ENCODE measurements at regions not wholly inside any gene's neighbourhood (a gene's known extent, or its start where the extent isn't known, plus 50 kb on each side); places are given as distances from the start of the nearest gene placed in this dataset.

DNA sequence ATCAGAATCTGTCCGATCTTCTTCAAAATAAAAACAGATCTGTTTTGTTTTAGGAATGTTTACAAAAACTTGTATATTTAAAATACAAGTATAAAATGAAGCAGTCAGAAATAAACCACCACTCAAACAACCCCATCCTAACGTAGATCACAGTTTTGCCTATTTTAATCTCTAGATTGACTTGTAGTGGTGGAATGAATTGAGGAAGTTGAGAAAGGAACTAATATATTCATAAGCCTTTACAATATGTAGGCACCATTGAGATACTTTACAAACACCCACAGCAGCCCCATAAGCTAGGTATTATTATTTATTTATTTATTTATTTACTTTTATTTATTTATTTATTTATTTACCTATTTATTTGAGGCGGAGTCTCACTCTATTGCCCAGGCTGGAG, 52.3 kb upstream of the KLF3 start:
- Histone ChIP-seq H3K9ac (ENCODE audit: low read length) (no peak overlapping the region), H3K9me2 (ENCODE audit: insufficient read depth) (no peaks in the 10 kb centered on the region), H3K79me2 (ENCODE audit: insufficient read depth, low read length) (no peaks in the 10 kb centered on the region), H3K27ac (ENCODE audit: low read depth, low read length) (no peak overlapping the region), H3K36me3 (ENCODE audit: control insufficient read depth in 1 of 2, insufficient read depth in 2 of 2, low read length in 2 of 2) (no peaks in the 10 kb centered on the region), H3K9me3 (ENCODE audit: control insufficient read depth in 1 of 2, insufficient read depth in 1 of 2, low read depth in 1 of 2, low read length in 2 of 2) (no peaks in the 10 kb centered on the region), H3K4me1 (ENCODE audit: control insufficient read depth in 1 of 2, insufficient read depth in 2 of 2, low read length in 2 of 2) (peaks cover 3 to 5% of the 10 kb centered on the region in 2 experiments; a peak in 2 of 4 replicates), H4K20me1 (ENCODE audit: insufficient read depth) (no peaks in the 10 kb centered on the region), H3K4me3 (replicated peaks in 1 of 2; ENCODE audit: low read depth in 1 of 2, low read length in 2 of 2) (no peak overlapping the region), H3K27me3 (ENCODE audit: insufficient read depth, low read length) (no peaks in the 10 kb centered on the region), H2AFZ (ENCODE audit: low read depth, low read length, poor library complexity, severe bottlenecking) (no peak overlapping the region), H3K4me2 (ENCODE audit: low read length) (no peak overlapping the region)
- intact Hi-C loops (cut with micrococcal nuclease) = no loop called here
- POLR2A ChIA-PET = no interaction called here
- DNase-seq (ENCODE audit: low read depth, low spot score) (no peak), ATAC-seq (no peak)
- no TSS peak for BruUV-seq (replicated peaks)
- RAD21 ChIA-PET (ENCODE audit: low non-redundant PET in 1 of 2, low total read pairs in 2 of 2, uncharacterized antibody in 2 of 2, unreplicated experiment in 2 of 2) = no interaction called here
- CTCF ChIA-PET = no interaction called here
- TF ChIP-seq EGR1 (IDR thresholded peaks at IDR 0.05; ENCODE audit: low read depth) (no peak), POLR2A (IDR thresholded peaks at IDR 0.05; ENCODE audit: borderline replicate concordance, extremely low read depth, insufficient read depth, insufficient read length) (no peak), EZH2phosphoT487 (IDR thresholded peaks at IDR 0.05; ENCODE audit: borderline replicate concordance) (no peak), YY1 (IDR thresholded peaks at IDR 0.05; ENCODE audit: extremely low read depth, insufficient replicate concordance, low read depth, low read length) (no peak), SIN3A (IDR thresholded peaks at IDR 0.05; ENCODE audit: low read depth) (no peak), EZH2 (IDR thresholded peaks at IDR 0.05) (no peak), CEBPB (IDR thresholded peaks at IDR 0.05; ENCODE audit: low read depth) (no peak), JUND (IDR thresholded peaks at IDR 0.05) (no peak), ELF1 (IDR thresholded peaks at IDR 0.05; ENCODE audit: borderline replicate concordance, low read depth) (no peak)
- TF ChIP-seq, protein P1, sequence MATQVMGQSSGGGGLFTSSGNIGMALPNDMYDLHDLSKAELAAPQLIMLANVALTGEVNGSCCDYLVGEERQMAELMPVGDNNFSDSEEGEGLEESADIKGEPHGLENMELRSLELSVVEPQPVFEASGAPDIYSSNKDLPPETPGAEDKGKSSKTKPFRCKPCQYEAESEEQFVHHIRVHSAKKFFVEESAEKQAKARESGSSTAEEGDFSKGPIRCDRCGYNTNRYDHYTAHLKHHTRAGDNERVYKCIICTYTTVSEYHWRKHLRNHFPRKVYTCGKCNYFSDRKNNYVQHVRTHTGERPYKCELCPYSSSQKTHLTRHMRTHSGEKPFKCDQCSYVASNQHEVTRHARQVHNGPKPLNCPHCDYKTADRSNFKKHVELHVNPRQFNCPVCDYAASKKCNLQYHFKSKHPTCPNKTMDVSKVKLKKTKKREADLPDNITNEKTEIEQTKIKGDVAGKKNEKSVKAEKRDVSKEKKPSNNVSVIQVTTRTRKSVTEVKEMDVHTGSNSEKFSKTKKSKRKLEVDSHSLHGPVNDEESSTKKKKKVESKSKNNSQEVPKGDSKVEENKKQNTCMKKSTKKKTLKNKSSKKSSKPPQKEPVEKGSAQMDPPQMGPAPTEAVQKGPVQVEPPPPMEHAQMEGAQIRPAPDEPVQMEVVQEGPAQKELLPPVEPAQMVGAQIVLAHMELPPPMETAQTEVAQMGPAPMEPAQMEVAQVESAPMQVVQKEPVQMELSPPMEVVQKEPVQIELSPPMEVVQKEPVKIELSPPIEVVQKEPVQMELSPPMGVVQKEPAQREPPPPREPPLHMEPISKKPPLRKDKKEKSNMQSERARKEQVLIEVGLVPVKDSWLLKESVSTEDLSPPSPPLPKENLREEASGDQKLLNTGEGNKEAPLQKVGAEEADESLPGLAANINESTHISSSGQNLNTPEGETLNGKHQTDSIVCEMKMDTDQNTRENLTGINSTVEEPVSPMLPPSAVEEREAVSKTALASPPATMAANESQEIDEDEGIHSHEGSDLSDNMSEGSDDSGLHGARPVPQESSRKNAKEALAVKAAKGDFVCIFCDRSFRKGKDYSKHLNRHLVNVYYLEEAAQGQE (IDR thresholded peaks at IDR 0.05; ENCODE audit: low read depth) = no peak
- TF ChIP-seq, protein P2, sequence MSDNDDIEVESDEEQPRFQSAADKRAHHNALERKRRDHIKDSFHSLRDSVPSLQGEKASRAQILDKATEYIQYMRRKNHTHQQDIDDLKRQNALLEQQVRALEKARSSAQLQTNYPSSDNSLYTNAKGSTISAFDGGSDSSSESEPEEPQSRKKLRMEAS (IDR thresholded peaks at IDR 0.05) = no peak
